ENCODE measurements at regions not wholly inside any gene's neighbourhood (a gene's known extent, or its start where the extent isn't known, plus 50 kb on each side); places are given as distances from the start of the nearest gene placed in this dataset.

- no peaks in the 10 kb centered on the region for H3K4me1 ChIP-seq
- no peak overlapping the region for H3K27ac ChIP-seq
- no peaks in the 10 kb centered on the region for H3K27me3 ChIP-seq
- no peaks in the 10 kb centered on the region for H3K9me3 ChIP-seq
- no peak overlapping the region for H3K4me3 ChIP-seq
- H3K36me3 ChIP-seq (ENCODE audit: low read depth, missing control alignments), result no peaks in the 10 kb centered on the region
- WGBS, 2 donors, result 96 to 100% methylated on average over 1 of the region's 1 CpG
- no peak for DNase-seq
- TF ChIP-seq, protein P1, sequence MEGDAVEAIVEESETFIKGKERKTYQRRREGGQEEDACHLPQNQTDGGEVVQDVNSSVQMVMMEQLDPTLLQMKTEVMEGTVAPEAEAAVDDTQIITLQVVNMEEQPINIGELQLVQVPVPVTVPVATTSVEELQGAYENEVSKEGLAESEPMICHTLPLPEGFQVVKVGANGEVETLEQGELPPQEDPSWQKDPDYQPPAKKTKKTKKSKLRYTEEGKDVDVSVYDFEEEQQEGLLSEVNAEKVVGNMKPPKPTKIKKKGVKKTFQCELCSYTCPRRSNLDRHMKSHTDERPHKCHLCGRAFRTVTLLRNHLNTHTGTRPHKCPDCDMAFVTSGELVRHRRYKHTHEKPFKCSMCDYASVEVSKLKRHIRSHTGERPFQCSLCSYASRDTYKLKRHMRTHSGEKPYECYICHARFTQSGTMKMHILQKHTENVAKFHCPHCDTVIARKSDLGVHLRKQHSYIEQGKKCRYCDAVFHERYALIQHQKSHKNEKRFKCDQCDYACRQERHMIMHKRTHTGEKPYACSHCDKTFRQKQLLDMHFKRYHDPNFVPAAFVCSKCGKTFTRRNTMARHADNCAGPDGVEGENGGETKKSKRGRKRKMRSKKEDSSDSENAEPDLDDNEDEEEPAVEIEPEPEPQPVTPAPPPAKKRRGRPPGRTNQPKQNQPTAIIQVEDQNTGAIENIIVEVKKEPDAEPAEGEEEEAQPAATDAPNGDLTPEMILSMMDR (IDR thresholded peaks at IDR 0.05), result no peak
- TF ChIP-seq POLR2A (IDR thresholded peaks at IDR 0.05), result no peak
- intact Hi-C loops (cut with DNase I; ENCODE audit: low total_unique reads), result no loop called here
Measured at GRCh38 chr2:146814971-146815370, 1029.9 kb upstream of the ACVR2A start.

DNA sequence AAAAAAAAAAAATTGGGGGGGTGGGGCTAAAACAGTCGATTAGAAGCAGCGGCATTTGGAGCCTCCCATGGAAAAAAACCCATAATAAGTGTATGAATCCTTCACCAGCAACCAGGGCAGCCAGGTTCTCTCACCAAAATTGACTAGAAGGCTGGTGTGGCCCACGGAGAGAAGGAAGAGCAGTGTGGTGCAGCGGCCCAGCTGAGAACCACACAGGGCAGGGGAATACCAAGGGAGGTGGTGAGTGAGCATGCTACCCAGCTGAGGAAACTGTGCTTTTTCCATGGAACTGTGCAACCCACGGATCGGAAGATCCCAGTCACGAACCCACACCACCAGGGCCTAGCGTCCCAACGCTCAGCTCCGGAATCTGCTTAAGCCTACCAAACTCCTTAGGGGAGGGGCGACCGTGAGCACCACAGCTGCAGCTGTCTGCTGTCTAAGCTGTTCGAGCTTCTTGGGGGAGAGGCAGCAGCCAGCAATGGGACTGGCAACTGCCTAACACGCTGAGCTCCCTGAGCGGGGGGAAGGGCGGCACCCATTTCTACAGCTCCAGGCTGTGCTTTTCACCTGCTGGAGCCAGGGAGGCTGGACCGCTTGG lies 1037.2 kb upstream of the ACVR2A start:
- WGBS, 2 donors, result 68 to 71% methylated on average over 10 to 17 of the region's 17 CpGs
- intact Hi-C loops (cut with DNase I; ENCODE audit: low total_unique reads), result no loop called here
- H3K4me1 ChIP-seq, result no peaks in the 10 kb centered on the region
- TF ChIP-seq POLR2A (IDR thresholded peaks at IDR 0.05), result no peak
- TF ChIP-seq, protein P1 (IDR thresholded peaks at IDR 0.05), result no peak
- H3K9me3 ChIP-seq, result no peaks in the 10 kb centered on the region
- no peak for DNase-seq
- no peak overlapping the region for H3K27ac ChIP-seq
- H3K36me3 ChIP-seq (ENCODE audit: low read depth, missing control alignments), result no peaks in the 10 kb centered on the region
- H3K27me3 ChIP-seq, result no peaks in the 10 kb centered on the region
- H3K4me3 ChIP-seq, result no peak overlapping the region

DNA sequence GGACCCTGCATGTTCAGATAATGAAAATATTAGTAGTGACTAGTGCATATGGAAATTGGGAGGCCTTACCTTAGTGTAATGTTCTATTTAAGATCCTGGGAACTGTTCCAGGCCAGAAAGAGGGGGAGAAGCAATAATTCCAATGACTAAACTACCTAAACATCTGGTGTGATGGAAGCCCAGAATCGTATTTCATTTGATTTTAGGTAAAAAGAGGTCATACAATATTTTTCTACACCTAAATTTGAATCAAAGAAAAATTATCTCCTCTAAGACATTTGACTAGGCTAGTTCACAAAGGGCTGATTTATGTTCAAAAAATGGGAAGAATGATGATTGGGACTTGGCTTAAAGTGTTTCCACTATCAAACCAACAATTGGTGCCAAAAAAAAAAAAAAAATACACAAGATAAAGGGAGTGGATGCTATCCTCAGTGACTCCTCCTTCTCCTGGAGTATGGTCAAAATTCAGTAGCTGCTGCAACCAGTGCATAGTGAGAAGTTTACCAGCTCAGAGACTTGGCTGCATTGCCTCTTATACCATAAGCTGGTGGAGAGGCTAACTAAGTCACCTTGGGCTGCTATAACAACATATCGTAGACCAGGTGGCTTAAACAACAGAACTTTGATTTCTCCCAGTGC lies 1038.3 kb upstream of the ACVR2A start:
- Histone ChIP-seq H3K27ac (no peak overlapping the region), H3K4me3 (no peak overlapping the region), H3K4me1 (no peaks in the 10 kb centered on the region), H3K36me3 (ENCODE audit: low read depth, missing control alignments) (no peaks in the 10 kb centered on the region), H3K9me3 (no peaks in the 10 kb centered on the region), H3K27me3 (no peaks in the 10 kb centered on the region)
- WGBS, 2 donors, result 67 to 77% methylated on average over 2 of the region's 2 CpGs
- DNase-seq, result no peak
- intact Hi-C loops (cut with DNase I; ENCODE audit: low total_unique reads), result no loop called here
- TF ChIP-seq, protein P1 (IDR thresholded peaks at IDR 0.05), result no peak
- no peak for TF ChIP-seq POLR2A (IDR thresholded peaks at IDR 0.05)

GRCh38 chr2:146804288-146804687 lies 1040.5 kb upstream of the ACVR2A start:
- H3K4me1 ChIP-seq, result no peaks in the 10 kb centered on the region
- 74 to 82% methylated on average over 4 of the region's 4 CpGs for WGBS, 2 donors
- H3K36me3 ChIP-seq (ENCODE audit: low read depth, missing control alignments), result no peaks in the 10 kb centered on the region
- no peak overlapping the region for H3K4me3 ChIP-seq
- no peaks in the 10 kb centered on the region for H3K27me3 ChIP-seq
- no peaks in the 10 kb centered on the region for H3K9me3 ChIP-seq
- TF ChIP-seq POLR2A (IDR thresholded peaks at IDR 0.05), result no peak
- TF ChIP-seq, protein P1 (IDR thresholded peaks at IDR 0.05), result no peak
- H3K27ac ChIP-seq, result no peak overlapping the region
- DNase-seq, result no peak
- intact Hi-C loops (cut with DNase I; ENCODE audit: low total_unique reads), result no loop called here

GRCh38 chr2:146801886-146802285 lies 1042.9 kb upstream of the ACVR2A start:
- intact Hi-C loops (cut with DNase I; ENCODE audit: low total_unique reads), result no loop called here
- no peak for DNase-seq
- Histone ChIP-seq H3K4me3 (no peak overlapping the region), H3K27ac (no peak overlapping the region), H3K27me3 (no peaks in the 10 kb centered on the region), H3K4me1 (no peaks in the 10 kb centered on the region), H3K9me3 (no peaks in the 10 kb centered on the region), H3K36me3 (ENCODE audit: low read depth, missing control alignments) (no peaks in the 10 kb centered on the region)
- no peak for TF ChIP-seq POLR2A (IDR thresholded peaks at IDR 0.05)
- TF ChIP-seq, protein P1 (IDR thresholded peaks at IDR 0.05), result no peak
- WGBS, 2 donors, result 92 to 96% methylated on average over 1 of the region's 1 CpG

Data from testis (tissue), 2 donors.